ENCODE measurements at regions not wholly inside any gene's neighbourhood (a gene's known extent, or its start where the extent isn't known, plus 50 kb on each side); places are given as distances from the start of the nearest gene placed in this dataset.

DNA sequence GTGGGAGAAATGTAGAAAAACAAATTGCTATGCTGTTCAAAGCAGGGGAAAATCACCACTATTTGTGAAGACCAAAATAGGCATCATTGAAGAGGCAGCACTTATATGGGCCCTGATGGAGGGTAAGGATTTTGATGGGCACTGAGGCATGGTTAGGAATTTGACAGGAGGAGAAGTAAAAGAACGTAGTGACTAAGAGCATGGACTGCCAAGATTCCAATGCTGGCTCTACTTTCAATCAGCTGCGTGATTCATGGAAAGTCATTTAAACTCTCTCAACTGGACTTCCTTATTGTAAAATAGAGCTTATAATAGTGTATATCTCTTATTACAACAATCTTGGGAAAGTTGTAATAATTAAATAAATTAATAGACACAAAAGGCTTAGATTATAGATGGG, 267.7 kb upstream of the G2E3 start:
- H3K27ac ChIP-seq (ENCODE audit: insufficient read depth in 1 of 2, low read depth in 1 of 2, low read length in 2 of 2, poor library complexity in 1 of 2, severe bottlenecking in 2 of 2): no peak overlapping the region
- no peak overlapping the region for H3K4me3 ChIP-seq (ENCODE audit: control insufficient read depth in 1 of 7, extremely low read depth in 1 of 7, insufficient read depth in 4 of 7, low read depth in 2 of 7, low read length in 6 of 7)
- H3K4me1 ChIP-seq (ENCODE audit: control extremely low read depth in 1 of 4, control insufficient read depth in 4 of 4, insufficient read depth in 4 of 4, low read length in 3 of 4): peaks cover 0 to 2% (median 0%) of the 10 kb centered on the region in 4 experiments
- no peaks in the 10 kb centered on the region for H3K36me3 ChIP-seq (ENCODE audit: control insufficient read depth in 4 of 4, insufficient read depth in 4 of 4, low read length in 3 of 4)
- no peaks in the 10 kb centered on the region for H3K9me3 ChIP-seq (ENCODE audit: control extremely low read depth in 1 of 5, control insufficient read depth in 4 of 5, insufficient read depth in 2 of 5, low read depth in 1 of 5, low read length in 4 of 5)
- no peaks in the 10 kb centered on the region for H3K27me3 ChIP-seq (replicated peaks in 2 of 5; ENCODE audit: control insufficient read depth in 4 of 5, insufficient read depth in 5 of 5, low read length in 4 of 5)
- POLR2A ChIA-PET: no interaction called here
- WGBS (ENCODE audit: insufficient coverage): no CpG with 5 or more reads among the region's 2 CpGs
- no peak for DNase-seq
- CTCF ChIA-PET: no interaction called here

DNA sequence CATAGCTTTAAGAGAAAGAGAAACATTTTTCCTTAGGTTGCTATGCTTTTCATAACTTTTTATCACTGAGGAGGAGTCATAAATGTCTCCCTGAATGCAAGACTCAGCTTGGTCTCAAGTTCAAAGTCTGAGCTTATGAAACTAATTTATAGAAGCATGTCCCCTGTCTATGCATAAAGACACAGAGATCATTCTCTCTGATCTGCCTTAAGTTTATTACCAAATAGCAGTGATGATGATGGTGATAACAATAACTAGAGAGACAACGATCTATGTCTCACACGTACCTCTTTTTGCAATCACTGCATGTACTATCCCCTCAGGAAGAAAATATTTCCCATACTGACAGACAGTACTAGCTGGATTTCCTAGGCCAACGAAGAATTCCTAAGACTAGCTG, 266.4 kb upstream of the G2E3 start:
- Histone ChIP-seq H3K9me3 (ENCODE audit: control extremely low read depth in 1 of 5, control insufficient read depth in 4 of 5, insufficient read depth in 2 of 5, low read depth in 1 of 5, low read length in 4 of 5) (no peaks in the 10 kb centered on the region), H3K4me1 (ENCODE audit: control extremely low read depth in 1 of 4, control insufficient read depth in 4 of 4, insufficient read depth in 4 of 4, low read length in 3 of 4) (peaks cover 0 to 11% (median 1%) of the 10 kb centered on the region in 4 experiments), H3K27ac (ENCODE audit: insufficient read depth in 1 of 2, low read depth in 1 of 2, low read length in 2 of 2, poor library complexity in 1 of 2, severe bottlenecking in 2 of 2) (no peak overlapping the region), H3K27me3 (replicated peaks in 2 of 5; ENCODE audit: control insufficient read depth in 4 of 5, insufficient read depth in 5 of 5, low read length in 4 of 5) (no peaks in the 10 kb centered on the region), H3K4me3 (ENCODE audit: control insufficient read depth in 1 of 7, extremely low read depth in 1 of 7, insufficient read depth in 4 of 7, low read depth in 2 of 7, low read length in 6 of 7) (no peak overlapping the region), H3K36me3 (ENCODE audit: control insufficient read depth in 4 of 4, insufficient read depth in 4 of 4, low read length in 3 of 4) (no peaks in the 10 kb centered on the region)
- no peak for DNase-seq
- ChIA-PET POLR2A (no interaction called here), CTCF (interaction anchor here (1.8 kb wide), 1 partner anchor 22 kb away, joined by 8 read pairs; no protein-coding TSS in a partner anchor)
- 100% methylated on average over 1 of the region's 3 CpGs for WGBS (ENCODE audit: insufficient coverage)

DNA sequence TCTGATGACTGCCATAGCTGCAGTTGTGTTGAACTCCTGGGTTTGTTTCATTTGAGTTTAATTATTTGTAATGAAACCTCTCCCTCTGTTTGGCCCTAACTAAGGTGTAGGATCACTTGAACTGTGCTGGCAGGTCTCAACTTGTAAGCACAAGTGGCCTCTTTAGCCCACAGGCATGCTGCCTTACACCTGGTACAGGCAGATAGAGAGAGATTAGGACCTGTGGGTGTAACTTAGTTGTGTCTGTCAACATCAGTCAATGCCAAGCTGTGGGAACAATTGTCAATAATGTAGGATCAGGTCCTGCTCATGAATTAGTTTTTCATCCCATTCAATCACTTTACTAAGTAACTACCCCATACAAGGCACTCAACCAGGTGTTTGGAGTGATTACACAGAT, 263.0 kb upstream of the G2E3 start:
- Histone ChIP-seq H3K4me3 (ENCODE audit: control insufficient read depth in 1 of 7, extremely low read depth in 1 of 7, insufficient read depth in 4 of 7, low read depth in 2 of 7, low read length in 6 of 7) (no peak overlapping the region), H3K27me3 (replicated peaks in 2 of 5; ENCODE audit: control insufficient read depth in 4 of 5, insufficient read depth in 5 of 5, low read length in 4 of 5) (no peaks in the 10 kb centered on the region), H3K4me1 (ENCODE audit: control extremely low read depth in 1 of 4, control insufficient read depth in 4 of 4, insufficient read depth in 4 of 4, low read length in 3 of 4) (peaks cover 0 to 15% (median 1%) of the 10 kb centered on the region in 4 experiments), H3K27ac (ENCODE audit: insufficient read depth in 1 of 2, low read depth in 1 of 2, low read length in 2 of 2, poor library complexity in 1 of 2, severe bottlenecking in 2 of 2) (no peak overlapping the region), H3K9me3 (ENCODE audit: control extremely low read depth in 1 of 5, control insufficient read depth in 4 of 5, insufficient read depth in 2 of 5, low read depth in 1 of 5, low read length in 4 of 5) (no peaks in the 10 kb centered on the region), H3K36me3 (ENCODE audit: control insufficient read depth in 4 of 4, insufficient read depth in 4 of 4, low read length in 3 of 4) (no peaks in the 10 kb centered on the region)
- ChIA-PET CTCF (no interaction called here), POLR2A (no interaction called here)
- no peak for DNase-seq

DNA sequence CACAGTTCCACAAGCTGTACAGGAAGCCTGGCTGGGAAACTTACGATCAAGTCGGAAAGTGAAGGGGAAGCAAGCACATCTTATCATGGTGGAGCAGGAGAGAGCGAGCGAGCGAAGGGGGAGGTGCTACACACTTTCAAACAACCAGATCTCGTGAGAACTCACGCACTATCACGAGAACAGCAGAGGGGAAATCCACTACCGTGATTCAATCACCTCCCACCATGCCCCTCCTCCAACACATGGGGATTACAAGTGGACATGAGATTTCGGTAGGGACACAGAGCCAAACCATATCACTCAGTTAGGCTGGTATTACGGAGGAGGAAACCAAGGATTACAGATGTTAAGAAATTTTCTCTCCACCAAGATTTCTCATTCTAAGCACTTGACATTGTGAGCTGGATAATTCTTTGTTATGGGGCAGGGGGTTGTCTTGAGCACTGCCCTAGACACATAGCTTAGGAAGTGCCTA, 262.0 kb upstream of the G2E3 start:
- Histone ChIP-seq H3K9me3 (ENCODE audit: control extremely low read depth in 1 of 5, control insufficient read depth in 4 of 5, insufficient read depth in 2 of 5, low read depth in 1 of 5, low read length in 4 of 5) (no peaks in the 10 kb centered on the region), H3K4me3 (ENCODE audit: control insufficient read depth in 1 of 7, extremely low read depth in 1 of 7, insufficient read depth in 4 of 7, low read depth in 2 of 7, low read length in 6 of 7) (peak overlapping the region in 1 of 7 experiments; percentile 18), H3K4me1 (ENCODE audit: control extremely low read depth in 1 of 4, control insufficient read depth in 4 of 4, insufficient read depth in 4 of 4, low read length in 3 of 4) (peaks cover 0 to 15% (median 1%) of the 10 kb centered on the region in 4 experiments), H3K27ac (ENCODE audit: insufficient read depth in 1 of 2, low read depth in 1 of 2, low read length in 2 of 2, poor library complexity in 1 of 2, severe bottlenecking in 2 of 2) (no peak overlapping the region), H3K27me3 (replicated peaks in 2 of 5; ENCODE audit: control insufficient read depth in 4 of 5, insufficient read depth in 5 of 5, low read length in 4 of 5) (no peaks in the 10 kb centered on the region), H3K36me3 (ENCODE audit: control insufficient read depth in 4 of 4, insufficient read depth in 4 of 4, low read length in 3 of 4) (no peaks in the 10 kb centered on the region)
- ChIA-PET POLR2A (no interaction called here), CTCF (no interaction called here)
- peak; percentile 79 to 95 (median 88) for DNase-seq
- WGBS (ENCODE audit: insufficient coverage): 20% methylated on average over 5 of the region's 11 CpGs

DNA sequence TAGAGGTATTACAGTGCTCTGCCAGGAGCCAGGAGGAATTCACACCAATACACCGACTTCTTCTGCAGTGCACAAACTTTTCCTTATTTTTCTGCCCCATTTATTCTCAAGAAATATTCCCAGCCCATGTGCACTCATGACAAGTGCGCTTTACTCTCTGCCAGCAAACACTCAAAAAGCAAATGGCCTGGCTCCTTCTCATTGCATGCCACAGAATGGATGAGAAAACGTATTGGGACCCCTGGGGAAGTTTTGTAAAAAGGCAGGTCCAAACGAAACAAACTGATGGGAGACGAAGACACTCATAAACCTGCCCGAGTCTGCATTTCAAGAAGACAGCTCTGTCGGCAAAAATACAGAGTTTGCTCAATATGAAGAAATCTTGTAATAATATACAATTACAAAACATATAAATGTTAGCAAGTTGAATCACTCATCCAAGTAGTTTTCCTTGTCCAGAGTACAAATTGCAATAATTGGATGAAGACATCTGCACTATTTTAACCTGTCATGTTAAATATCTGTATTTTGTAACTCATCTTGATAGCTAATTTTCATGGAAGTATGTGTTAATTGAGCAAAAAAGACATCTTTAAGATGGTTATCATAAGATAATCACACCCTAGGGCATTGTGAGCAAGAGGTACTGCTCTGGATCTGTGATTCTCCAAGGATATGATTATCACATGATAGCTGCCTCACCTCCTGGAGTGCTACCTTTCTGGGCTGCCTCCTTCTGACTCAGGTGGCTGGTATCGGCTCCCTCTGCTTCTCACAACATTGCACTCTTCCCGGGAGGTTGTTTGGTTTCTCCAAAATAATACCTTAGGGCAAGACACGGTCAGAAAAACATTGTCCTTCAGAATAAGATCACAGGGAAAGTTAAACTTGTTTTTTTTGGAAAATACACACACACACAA, 260.8 kb upstream of the G2E3 start:
- H3K36me3 ChIP-seq (ENCODE audit: control insufficient read depth in 4 of 4, insufficient read depth in 4 of 4, low read length in 3 of 4): no peaks in the 10 kb centered on the region
- POLR2A ChIA-PET: no interaction called here
- no peak overlapping the region for H3K27ac ChIP-seq (ENCODE audit: insufficient read depth in 1 of 2, low read depth in 1 of 2, low read length in 2 of 2, poor library complexity in 1 of 2, severe bottlenecking in 2 of 2)
- H3K4me1 ChIP-seq (ENCODE audit: control extremely low read depth in 1 of 4, control insufficient read depth in 4 of 4, insufficient read depth in 4 of 4, low read length in 3 of 4): peaks cover 0 to 15% (median 1%) of the 10 kb centered on the region in 4 experiments
- H3K4me3 ChIP-seq (ENCODE audit: control insufficient read depth in 1 of 7, extremely low read depth in 1 of 7, insufficient read depth in 4 of 7, low read depth in 2 of 7, low read length in 6 of 7): no peak overlapping the region
- CTCF ChIA-PET: interaction anchor here (0.6 to 1.5 kb wide), 3 partner anchors 14 to 946 kb away, joined by 3 to 6 read pairs (median 3); no protein-coding TSS in a partner anchor
- no peak for DNase-seq
- 98% methylated on average over 7 of the region's 10 CpGs for WGBS (ENCODE audit: insufficient coverage)
- H3K9me3 ChIP-seq (ENCODE audit: control extremely low read depth in 1 of 5, control insufficient read depth in 4 of 5, insufficient read depth in 2 of 5, low read depth in 1 of 5, low read length in 4 of 5): no peaks in the 10 kb centered on the region
- H3K27me3 ChIP-seq (replicated peaks in 2 of 5; ENCODE audit: control insufficient read depth in 4 of 5, insufficient read depth in 5 of 5, low read length in 4 of 5): no peaks in the 10 kb centered on the region

DNA sequence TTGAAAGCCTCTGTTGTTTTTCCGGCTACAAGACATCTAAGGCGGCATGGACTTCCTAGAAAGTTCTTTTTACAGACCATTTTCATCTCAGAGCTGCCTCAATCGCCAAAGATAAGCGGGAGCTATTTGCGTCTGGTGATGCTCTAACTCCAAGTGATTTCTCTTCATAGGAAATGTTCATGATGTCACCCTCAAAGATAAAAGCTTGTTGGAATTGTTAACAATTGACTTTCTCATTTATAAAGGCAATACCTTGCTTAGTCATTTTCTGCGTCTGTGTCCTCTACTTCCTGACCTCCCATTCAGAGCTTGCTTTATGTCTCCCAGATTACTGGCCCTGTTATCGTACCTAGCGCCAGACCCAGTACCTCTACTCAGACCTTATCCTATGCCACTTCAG, 259.0 kb upstream of the G2E3 start:
- no peak overlapping the region for H3K4me3 ChIP-seq (ENCODE audit: control insufficient read depth in 1 of 7, extremely low read depth in 1 of 7, insufficient read depth in 4 of 7, low read depth in 2 of 7, low read length in 6 of 7)
- no peaks in the 10 kb centered on the region for H3K9me3 ChIP-seq (ENCODE audit: control extremely low read depth in 1 of 5, control insufficient read depth in 4 of 5, insufficient read depth in 2 of 5, low read depth in 1 of 5, low read length in 4 of 5)
- H3K36me3 ChIP-seq (ENCODE audit: control insufficient read depth in 4 of 4, insufficient read depth in 4 of 4, low read length in 3 of 4): no peaks in the 10 kb centered on the region
- H3K27ac ChIP-seq (ENCODE audit: insufficient read depth in 1 of 2, low read depth in 1 of 2, low read length in 2 of 2, poor library complexity in 1 of 2, severe bottlenecking in 2 of 2): no peak overlapping the region
- H3K4me1 ChIP-seq (ENCODE audit: control extremely low read depth in 1 of 4, control insufficient read depth in 4 of 4, insufficient read depth in 4 of 4, low read length in 3 of 4): peaks cover 0 to 15% (median 1%) of the 10 kb centered on the region in 4 experiments
- 84% methylated on average over 7 of the region's 8 CpGs for WGBS (ENCODE audit: insufficient coverage)
- H3K27me3 ChIP-seq (replicated peaks in 2 of 5; ENCODE audit: control insufficient read depth in 4 of 5, insufficient read depth in 5 of 5, low read length in 4 of 5): no peaks in the 10 kb centered on the region
- POLR2A ChIA-PET: no interaction called here
- CTCF ChIA-PET: no interaction called here
- no peak for DNase-seq

DNA sequence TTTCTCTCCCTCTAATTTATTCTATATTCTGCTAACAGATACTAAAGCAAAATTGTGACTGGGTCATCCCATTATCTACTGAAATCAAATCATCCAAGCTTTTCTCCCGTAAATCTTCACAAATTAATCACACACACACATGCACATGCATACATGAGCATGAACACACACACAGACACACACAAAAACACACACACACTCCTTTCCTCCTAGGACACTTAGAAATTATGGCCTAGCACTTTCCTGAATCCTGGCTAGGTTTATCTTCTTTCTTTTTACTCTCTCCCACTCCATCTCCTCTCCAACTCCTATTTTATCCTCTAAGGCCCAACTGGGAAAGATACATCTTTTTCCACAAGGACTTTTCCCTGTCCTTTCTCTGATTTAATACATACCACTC, 255.6 kb upstream of the G2E3 start:
- Histone ChIP-seq H3K4me3 (ENCODE audit: control insufficient read depth in 1 of 7, extremely low read depth in 1 of 7, insufficient read depth in 4 of 7, low read depth in 2 of 7, low read length in 6 of 7) (no peak overlapping the region), H3K27me3 (replicated peaks in 2 of 5; ENCODE audit: control insufficient read depth in 4 of 5, insufficient read depth in 5 of 5, low read length in 4 of 5) (no peaks in the 10 kb centered on the region), H3K4me1 (ENCODE audit: control extremely low read depth in 1 of 4, control insufficient read depth in 4 of 4, insufficient read depth in 4 of 4, low read length in 3 of 4) (peaks cover 0 to 4% (median 0%) of the 10 kb centered on the region in 4 experiments), H3K9me3 (ENCODE audit: control extremely low read depth in 1 of 5, control insufficient read depth in 4 of 5, insufficient read depth in 2 of 5, low read depth in 1 of 5, low read length in 4 of 5) (no peaks in the 10 kb centered on the region), H3K27ac (ENCODE audit: insufficient read depth in 1 of 2, low read depth in 1 of 2, low read length in 2 of 2, poor library complexity in 1 of 2, severe bottlenecking in 2 of 2) (no peak overlapping the region), H3K36me3 (ENCODE audit: control insufficient read depth in 4 of 4, insufficient read depth in 4 of 4, low read length in 3 of 4) (no peaks in the 10 kb centered on the region)
- ChIA-PET CTCF (no interaction called here), POLR2A (no interaction called here)
- DNase-seq: no peak
- WGBS (ENCODE audit: insufficient coverage): 100% methylated on average over 1 of the region's 1 CpG
